GM13977 (cell line): ENCODE measurements at regions not wholly inside any gene's neighbourhood (a gene's known extent, or its start where the extent isn't known, plus 50 kb on each side); places are given as distances from the start of the nearest gene placed in this dataset.

ENCODE experiments used
- DNase-seq: peaks from one replicate; pipeline ENCODE4 v3.0.0; 2012; ENCODE audit warnings: low spot score
- CTCF ChIP-seq: IDR thresholded peaks from 2 replicates; pipeline ENCODE4 v1.5.1; 2012; ENCODE audit warnings: mild to moderate bottlenecking, control low read depth; ENCODE audit not compliant: insufficient read depth; ENCODE audit errors: extremely low read depth, missing control alignments
- in situ Hi-C: fragments of 300-500 bp; cut with MboI; formaldehyde crosslinking; loops from one replicate; pipeline ENCODE4 v1.12.0; 2022; ENCODE audit warnings: low sequenced_read_pairs, low pct_unique_long_range_greater_than_20kb, mixed read lengths, inconsistent platforms; ENCODE audit not compliant: unreplicated experiment

GRCh38 chr18:64401268-64402060 is 252.6 kb upstream of the LINC00305 start:
- no peak for TF ChIP-seq CTCF
- in situ Hi-C loops: no loop called here
- no peak for DNase-seq

- no peak for DNase-seq
- no peak for TF ChIP-seq CTCF
- in situ Hi-C loops: loop anchor here (25.0 kb wide), 1 partner anchor 362 kb away; no protein-coding TSS in a partner anchor
Measured at GRCh38 chr18:64399566-64399965, 250.7 kb upstream of the LINC00305 start.

- in situ Hi-C loops: loop anchor here (25.0 kb wide), 1 partner anchor 361 kb away; no protein-coding TSS in a partner anchor
- DNase-seq: no peak
- no peak for TF ChIP-seq CTCF
Measured at GRCh38 chr18:64398320-64398719, 249.4 kb upstream of the LINC00305 start.

- no peak for TF ChIP-seq CTCF
Measured at GRCh38 chr18:64392202-64392601, 243.3 kb upstream of the LINC00305 start.

GRCh38 chr18:64384101-64384500 is 235.2 kb upstream of the LINC00305 start:
- in situ Hi-C loops: loop anchor here (25.0 kb wide), 1 partner anchor 347 kb away; no protein-coding TSS in a partner anchor
- no peak for DNase-seq
- no peak for TF ChIP-seq CTCF

More at GRCh38 chr18:64392202-64392601, 243.3 kb upstream of the LINC00305 start:
- in situ Hi-C loops: loop anchor here (25.0 kb wide), 1 partner anchor 355 kb away; no protein-coding TSS in a partner anchor
- DNase-seq: no peak

- TF ChIP-seq CTCF: no peak
- peak; percentile 47 for DNase-seq
- in situ Hi-C loops: loop anchor here (25.0 kb wide), 1 partner anchor 343 kb away; no protein-coding TSS in a partner anchor
Measured at GRCh38 chr18:64380117-64380516, 231.2 kb upstream of the LINC00305 start.
